ENCODE measurements at regions not wholly inside any gene's neighbourhood (a gene's known extent, or its start where the extent isn't known, plus 50 kb on each side); places are given as distances from the start of the nearest gene placed in this dataset.

DNA sequence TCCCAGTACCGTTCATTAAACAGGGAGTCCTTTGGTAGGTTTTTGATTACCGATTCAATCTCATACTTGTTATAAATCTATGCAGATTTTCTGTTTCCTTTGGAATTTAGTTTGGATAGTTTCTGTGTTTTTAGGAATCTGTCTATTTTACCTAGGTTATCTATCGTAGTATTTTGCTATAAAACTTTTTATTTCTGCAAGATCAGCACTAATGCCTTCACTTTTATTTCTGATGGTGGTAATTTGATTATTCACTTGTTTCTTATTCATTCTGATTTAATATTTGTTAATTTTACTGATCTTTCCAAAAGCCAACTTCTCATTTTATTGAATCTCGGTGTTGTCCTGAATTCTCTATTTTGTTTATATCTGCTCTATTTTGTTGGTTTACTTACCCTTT is 577.7 kb upstream of the NRG3 start:
- no peak for TF ChIP-seq EZH2 (IDR thresholded peaks at IDR 0.05)
- TF ChIP-seq POLR2AphosphoS5 (IDR thresholded peaks at IDR 0.05; ENCODE audit: borderline replicate concordance, low read depth, low read length) = no peak
- no peak for TF ChIP-seq FOXP2 (optimal IDR thresholded peaks at IDR 0.05; ENCODE audit: control extremely low read depth, extremely low read length, insufficient read depth)
